ENCODE measurements at regions not wholly inside any gene's neighbourhood (a gene's known extent, or its start where the extent isn't known, plus 50 kb on each side); places are given as distances from the start of the nearest gene placed in this dataset.

- Mint-ChIP-seq H3K27me3 (peaks cover 14% of the 10 kb centered on the region), H3K27ac (ENCODE audit: low read depth) (no peak overlapping the region), H3K9me3 (peaks cover 8% of the 10 kb centered on the region), H3K36me3 (ENCODE audit: insufficient read depth) (no peaks in the 10 kb centered on the region), H3K4me3 (no peak overlapping the region), H3K4me1 (no peaks in the 10 kb centered on the region)
- DNase-seq (ENCODE audit: low spot score in 2 of 2) (no peak), ATAC-seq (replicated peaks; ENCODE audit: extremely low read depth, poor library complexity, severe bottlenecking) (no peak)
Observed at GRCh38 chr3:168157099-168157700, 61.5 kb upstream of the GOLIM4 start.

DNA sequence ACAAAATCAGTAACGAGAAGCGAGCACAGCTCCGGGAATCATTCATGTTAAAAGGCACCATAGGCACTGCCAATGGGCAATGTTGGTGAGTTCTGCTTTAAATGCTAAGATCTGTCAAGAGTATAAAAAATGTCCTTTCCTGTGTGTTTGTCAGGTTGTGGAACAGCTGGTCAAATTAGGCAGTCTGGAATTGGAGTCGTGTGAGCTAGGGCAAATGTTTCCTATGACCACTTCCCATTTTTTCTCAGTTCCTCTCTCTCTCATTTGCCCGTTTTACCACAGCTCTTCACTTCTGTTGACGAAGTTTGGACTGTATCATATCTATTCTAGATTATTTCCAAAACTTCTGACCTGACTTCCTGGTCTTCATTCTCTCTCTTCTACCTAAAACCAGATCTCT lies 60.8 kb upstream of the GOLIM4 start:
- no peak overlapping the region for H3K27ac Mint-ChIP-seq (ENCODE audit: low read depth)
- ATAC-seq (replicated peaks; ENCODE audit: extremely low read depth, poor library complexity, severe bottlenecking) = no peak
- peaks cover 16% of the 10 kb centered on the region for H3K9me3 Mint-ChIP-seq
- no peak for DNase-seq (ENCODE audit: low spot score in 2 of 2)
- no peak overlapping the region for H3K4me3 Mint-ChIP-seq
- no peaks in the 10 kb centered on the region for H3K36me3 Mint-ChIP-seq (ENCODE audit: insufficient read depth)
- no peaks in the 10 kb centered on the region for H3K4me1 Mint-ChIP-seq
- H3K27me3 Mint-ChIP-seq = peaks cover 14% of the 10 kb centered on the region

GRCh38 chr3:168155303-168155702 lies 59.6 kb upstream of the GOLIM4 start:
- DNase-seq (ENCODE audit: low spot score in 2 of 2) = no peak
- no peak for ATAC-seq (replicated peaks; ENCODE audit: extremely low read depth, poor library complexity, severe bottlenecking)
- no peaks in the 10 kb centered on the region for H3K4me1 Mint-ChIP-seq
- H3K9me3 Mint-ChIP-seq = peaks cover 16% of the 10 kb centered on the region
- H3K27me3 Mint-ChIP-seq = peaks cover 14% of the 10 kb centered on the region
- H3K27ac Mint-ChIP-seq (ENCODE audit: low read depth) = no peak overlapping the region
- no peak overlapping the region for H3K4me3 Mint-ChIP-seq
- no peaks in the 10 kb centered on the region for H3K36me3 Mint-ChIP-seq (ENCODE audit: insufficient read depth)

- Mint-ChIP-seq H3K4me1 (no peaks in the 10 kb centered on the region), H3K9me3 (peaks cover 16% of the 10 kb centered on the region), H3K27ac (ENCODE audit: low read depth) (no peak overlapping the region), H3K27me3 (peaks cover 12% of the 10 kb centered on the region), H3K4me3 (no peak overlapping the region), H3K36me3 (ENCODE audit: insufficient read depth) (no peaks in the 10 kb centered on the region)
- ATAC-seq (replicated peaks; ENCODE audit: extremely low read depth, poor library complexity, severe bottlenecking) = no peak
- DNase-seq (ENCODE audit: low spot score in 2 of 2) = no peak
Observed at GRCh38 chr3:168154089-168154488, 58.4 kb upstream of the GOLIM4 start.

DNA sequence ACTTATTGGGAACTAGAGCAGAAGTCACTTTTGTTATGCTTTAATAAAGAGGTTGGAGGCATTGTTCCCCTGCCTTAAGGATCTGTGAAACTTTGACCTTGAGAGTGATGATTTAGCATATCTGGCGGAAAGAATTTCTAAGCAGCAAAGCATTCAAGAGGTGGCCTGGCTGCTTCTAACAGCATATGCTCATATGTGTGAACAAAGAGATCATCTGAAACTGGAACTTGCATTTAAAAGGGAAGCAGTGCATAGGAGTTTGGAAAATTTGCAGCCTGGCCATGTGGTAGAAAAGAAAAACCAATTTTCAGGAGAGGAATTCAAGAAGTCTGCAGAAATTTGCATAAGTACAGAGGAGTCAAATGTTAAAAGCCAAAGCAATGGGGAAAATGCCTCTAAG lies 56.4 kb upstream of the GOLIM4 start:
- Mint-ChIP-seq H3K4me1 (no peaks in the 10 kb centered on the region), H3K36me3 (ENCODE audit: insufficient read depth) (no peaks in the 10 kb centered on the region), H3K9me3 (peaks cover 16% of the 10 kb centered on the region), H3K27me3 (no peaks in the 10 kb centered on the region), H3K27ac (ENCODE audit: low read depth) (no peak overlapping the region), H3K4me3 (no peak overlapping the region)
- DNase-seq (ENCODE audit: low spot score in 2 of 2) = no peak
- no peak for ATAC-seq (replicated peaks; ENCODE audit: extremely low read depth, poor library complexity, severe bottlenecking)

Measured in central memory CD8-positive, alpha-beta T cell (primary cell).